H1 (cell line): ENCODE measurements at regions not wholly inside any gene's neighbourhood (a gene's known extent, or its start where the extent isn't known, plus 50 kb on each side); places are given as distances from the start of the nearest gene placed in this dataset.
A peak's percentile ranks its signal among the peaks of the same experiment; 100 is the strongest.

Experiments
- CTCF ChIA-PET: fragments of 300-600 bp; sonication (Branson Sonifier 250); formaldehyde crosslinking; loops from one replicate; lab custom pipeline; 2021; ENCODE audit not compliant: partially characterized antibody; lab: Charles Lee
- POLR2A ChIA-PET: fragments of 300-600 bp; sonication (Branson Sonifier 250); formaldehyde crosslinking; loops from one replicate; lab custom pipeline; 2021; ENCODE audit warnings: inconsistent platforms; ENCODE audit not compliant: partially characterized antibody; lab: Charles Lee
- DNase-seq, 2 experiments: peaks; one replicate each; pipeline versions ENCODE4 v3.0.0 to v3.0.0-alpha.2; 2010 to 2022; ENCODE audit warnings: low spot score in 2 of 2, low read depth in 1 of 2, mixed read lengths in 1 of 2
- FAIRE-seq: peaks from 2 replicates; lab custom pipeline; 2011; peaks lifted over from hg19 to GRCh38; lab: Jason Lieb, UNC
- H2AFZ ChIP-seq: 2 replicates; pipeline ENCODE4 v1.8.1; 2012; ENCODE audit warnings: low read length, inconsistent platforms
- H2AK5ac ChIP-seq: 2 replicates; pipeline ENCODE4 v1.6.1; 2013; ENCODE audit warnings: low read depth, low read length
- H2BK120ac ChIP-seq: replicated peaks from 2 replicates; pipeline ENCODE3; 2013; ENCODE audit warnings: low read depth, low read length, inconsistent platforms
- H2BK12ac ChIP-seq: 2 replicates; pipeline ENCODE4 v1.6.1; 2013; ENCODE audit warnings: low read depth, low read length
- H2BK15ac ChIP-seq: 2 replicates; pipeline ENCODE4 v1.6.1; 2013; ENCODE audit warnings: low read length
- H2BK20ac ChIP-seq: 2 replicates; pipeline ENCODE4 v1.6.1; 2013; ENCODE audit warnings: low read length
- H2BK5ac ChIP-seq: 2 replicates; pipeline ENCODE4 v1.6.1; 2013; ENCODE audit warnings: low read depth, low read length
- H3K14ac ChIP-seq: 2 replicates; pipeline ENCODE4 v1.6.1; 2013; ENCODE audit warnings: inconsistent platforms; ENCODE audit not compliant: insufficient read length
- H3K18ac ChIP-seq: 2 replicates; pipeline ENCODE4 v1.6.1; 2013; ENCODE audit warnings: low read length; ENCODE audit errors: extremely low read depth
- H3K23ac ChIP-seq: 2 replicates; pipeline ENCODE4 v1.6.1; 2013; ENCODE audit warnings: inconsistent platforms; ENCODE audit not compliant: insufficient read length
- H3K23me2 ChIP-seq: 2 replicates; pipeline ENCODE4 v1.6.1; 2013; ENCODE audit warnings: low read depth, low read length
- H3K27ac ChIP-seq: 2 replicates; pipeline ENCODE4 v1.6.1; 2011; ENCODE audit warnings: low read depth, low read length, inconsistent platforms
- H3K27me3 ChIP-seq, 4 experiments: replicated peaks in 1 of 4; 1 replicate in 1 of 4; 2 replicates in 3 of 4; pipeline versions ENCODE4 v1.6.1 to v1.8.1; 2011 to 2013; ENCODE audit warnings: low read length in 3 of 4, mild to moderate bottlenecking in 3 of 4, inconsistent platforms in 2 of 4, mixed read lengths in 2 of 4, moderate library complexity in 1 of 4; ENCODE audit not compliant: control insufficient read depth in 3 of 4, insufficient read depth in 3 of 4; ENCODE audit errors: extremely low read depth in 1 of 4
- H3K36me3 ChIP-seq, 4 experiments: 2 replicates each; pipeline versions ENCODE4 v1.6.1 to v1.8.1; 2011 to 2013; ENCODE audit warnings: mild to moderate bottlenecking in 4 of 4, low read length in 3 of 4, moderate library complexity in 2 of 4, control low read depth in 1 of 4, inconsistent platforms in 1 of 4; ENCODE audit not compliant: insufficient read depth in 4 of 4, control insufficient read depth in 2 of 4
- H3K4ac ChIP-seq: replicated peaks from 2 replicates; pipeline ENCODE3; 2013; ENCODE audit warnings: low read length, low read depth, mixed read lengths, inconsistent platforms; ENCODE audit not compliant: insufficient read length
- H3K4me1 ChIP-seq, 4 experiments: replicated peaks in 1 of 4; 1 replicate in 1 of 4; 2 replicates in 3 of 4; pipeline versions ENCODE4 v1.6.1 to v1.8.1; 2011 to 2013; ENCODE audit warnings: low read length in 3 of 4, inconsistent platforms in 2 of 4, mixed read lengths in 1 of 4; ENCODE audit not compliant: insufficient read depth in 4 of 4, control insufficient read depth in 3 of 4
- H3K4me2 ChIP-seq, 2 experiments: 2 replicates each; pipeline versions ENCODE4 v1.6.1 to v1.8.1; 2011 to 2013; ENCODE audit warnings: low read depth in 2 of 2, low read length in 2 of 2, control low read depth in 1 of 2, inconsistent platforms in 1 of 2, mild to moderate bottlenecking in 1 of 2; ENCODE audit not compliant: insufficient read depth in 1 of 2
- H3K4me3 ChIP-seq, 4 experiments: fragments of 200-600, 300-600 bp in 1 of 4; sonication (generic), shearing (Covaris generic), sonication (Bioruptor Twin) in 1 of 4; 2 replicates each; pipeline versions ENCODE4 v1.5.1 to v1.8.1; 2011 to 2016; ENCODE audit warnings: low read length in 4 of 4, low read depth in 3 of 4, control low read depth in 2 of 4, inconsistent platforms in 2 of 4, mild to moderate bottlenecking in 2 of 4, mixed read lengths in 1 of 4, moderate library complexity in 1 of 4; ENCODE audit not compliant: insufficient read depth in 2 of 4; ENCODE audit errors: extremely low read depth in 1 of 4
- H3K56ac ChIP-seq: replicated peaks from 2 replicates; pipeline ENCODE3; 2013; ENCODE audit warnings: low read depth, mild to moderate bottlenecking, mixed read lengths, low read length, inconsistent platforms; ENCODE audit not compliant: insufficient read length
- H3K79me1 ChIP-seq: 2 replicates; pipeline ENCODE4 v1.6.1; 2013; ENCODE audit warnings: low read depth, low read length, control low read depth
- H3K79me2 ChIP-seq, 2 experiments: 2 replicates each; pipeline versions ENCODE4 v1.6.1 to v1.8.1; 2012 to 2013; ENCODE audit warnings: low read length in 2 of 2, mild to moderate bottlenecking in 2 of 2, inconsistent platforms in 1 of 2; ENCODE audit not compliant: insufficient read depth in 2 of 2, control insufficient read depth in 1 of 2
- H3K9ac ChIP-seq, 4 experiments: replicated peaks in 1 of 4; 1 replicate in 1 of 4; 2 replicates in 3 of 4; pipeline versions ENCODE4 v1.6.1 to v1.8.1; 2011 to 2013; ENCODE audit warnings: low read depth in 3 of 4, low read length in 3 of 4, control low read depth in 2 of 4, mild to moderate bottlenecking in 2 of 4, moderate library complexity in 2 of 4, inconsistent platforms in 1 of 4; ENCODE audit errors: extremely low read depth in 1 of 4
- H3K9me3 ChIP-seq, 2 experiments: 2 replicates each; pipeline versions ENCODE4 v1.6.1 to v1.8.1; 2012 to 2013; ENCODE audit warnings: mild to moderate bottlenecking in 2 of 2, moderate library complexity in 2 of 2, control low read depth in 1 of 2, inconsistent platforms in 1 of 2, low read depth in 1 of 2, low read length in 1 of 2, mixed read lengths in 1 of 2; ENCODE audit not compliant: insufficient read depth in 2 of 2
- H4K20me1 ChIP-seq, 2 experiments: replicated peaks in 1 of 2; 2 replicates each; pipeline versions ENCODE3 to v1.8.1; 2011 to 2013; ENCODE audit warnings: inconsistent platforms in 2 of 2, low read length in 2 of 2, mild to moderate bottlenecking in 1 of 2; ENCODE audit not compliant: insufficient read depth in 2 of 2, control insufficient read depth in 1 of 2
- H4K5ac ChIP-seq: 2 replicates; pipeline ENCODE4 v1.6.1; 2013; ENCODE audit warnings: low read length, low read depth, mixed read lengths, inconsistent platforms; ENCODE audit not compliant: insufficient read length
- H4K8ac ChIP-seq: 2 replicates; pipeline ENCODE4 v1.8.0; 2013; ENCODE audit warnings: mild to moderate bottlenecking, moderate library complexity, low read length, inconsistent platforms; ENCODE audit not compliant: insufficient read depth; ENCODE audit errors: extremely low read depth
- H4K91ac ChIP-seq: replicated peaks from 2 replicates; pipeline ENCODE3; 2013; ENCODE audit warnings: low read length, mixed read lengths, inconsistent platforms; ENCODE audit not compliant: insufficient read length
- CTCF ChIP-seq, 3 experiments: IDR thresholded peaks; 1 replicate in 2 of 3; 2 replicates in 1 of 3; pipeline versions ENCODE4 v1.5.1 to v1.6.1; 2011; ENCODE audit warnings: low read length in 3 of 3, mild to moderate bottlenecking in 3 of 3, inconsistent platforms in 2 of 3, low read depth in 1 of 3, moderate library complexity in 1 of 3; ENCODE audit not compliant: insufficient read depth in 1 of 3; ENCODE audit errors: control extremely low read depth in 1 of 3
- RAD21 ChIP-seq, 2 experiments: IDR thresholded peaks in 1 of 2; conservative IDR thresholded peaks in 1 of 2; 2 replicates each; pipeline ENCODE4 v1.6.1; 2011; ENCODE audit warnings: low read depth in 2 of 2, low read length in 2 of 2, improper control_type of control experiment in 1 of 2, inconsistent platforms in 1 of 2, mild to moderate bottlenecking in 1 of 2, moderate library complexity in 1 of 2
- SP4 ChIP-seq: IDR thresholded peaks from 2 replicates; pipeline ENCODE4 v1.6.1; 2012; ENCODE audit warnings: low read length, inconsistent platforms
- WGBS, 2 experiments: shearing (Covaris generic) in 1 of 2; methylation state at CpG; one replicate each; pipeline versions ENCODE4 v1.1.6 to v1.1.7; 2013 to 2015; ENCODE audit warnings: low lambda C conversion rate in 2 of 2, mixed read lengths in 2 of 2, inconsistent platforms in 1 of 2, low coverage in 1 of 2, missing lambda C conversion rate in 1 of 2; ENCODE audit not compliant: insufficient replicate concordance in 2 of 2, insufficient coverage in 1 of 2, insufficient read length in 1 of 2; ENCODE audit errors: extremely low coverage in 1 of 2, missing lambda C conversion rate in 1 of 2; 5-methylcytosine and 5-hydroxymethylcytosine counted together

GRCh38 chr7:54841772-54842697 is 83.0 kb upstream of the SEC61G start:
- Histone ChIP-seq H3K4me2 (no peak overlapping the region), H2BK15ac (no peak overlapping the region), H3K36me3 (no peaks in the 10 kb centered on the region), H3K79me2 (no peaks in the 10 kb centered on the region), H3K9ac (no peak overlapping the region), H3K27ac (no peak overlapping the region), H4K91ac (no peak overlapping the region), H2AK5ac (no peak overlapping the region), H3K18ac (no peak overlapping the region), H3K9me3 (no peaks in the 10 kb centered on the region), H3K56ac (no peak overlapping the region), H2BK12ac (no peak overlapping the region), H3K79me1 (no peaks in the 10 kb centered on the region), H3K4me3 (no peak overlapping the region), H3K23me2 (no peaks in the 10 kb centered on the region), H3K4ac (no peak overlapping the region), H3K23ac (no peak overlapping the region), H4K5ac (no peak overlapping the region), H3K14ac (no peak overlapping the region), H4K8ac (no peak overlapping the region), H4K20me1 (no peaks in the 10 kb centered on the region), H2BK20ac (no peak overlapping the region), H3K27me3 (no peaks in the 10 kb centered on the region; a peak in 1 of 7 replicates), H2AFZ (peak overlapping the region; percentile 92), H2BK5ac (no peak overlapping the region), H2BK120ac (no peak overlapping the region), H3K4me1 (peaks cover 0 to 3% (median 0%) of the 10 kb centered on the region in 4 experiments; a peak in 1 of 7 replicates)
- WGBS, 2 experiments = 73% methylated on average over 8 of the region's 8 CpGs; no CpG with 5 or more reads in 1 of the 2 experiments
- POLR2A ChIA-PET = no interaction called here
- FAIRE-seq = peak; percentile 28
- no peak for DNase-seq
- TF ChIP-seq CTCF (IDR thresholded peaks at IDR 0.05; ENCODE audit: control extremely low read depth in 1 of 3, insufficient read depth in 1 of 3, low read depth in 1 of 3, low read length in 3 of 3) (peak; percentile 56 to 84 (median 82)), SP4 (no peak), RAD21 (IDR thresholded peaks at IDR 0.05 in 1 of 2, conservative IDR thresholded peaks at IDR 0.05 in 1 of 2; ENCODE audit: low read depth in 2 of 2, low read length in 2 of 2) (peak; percentile 33 to 51; a peak in 3 of 4 replicates)
- CTCF ChIA-PET = interaction anchor here (0.7 to 5.0 kb wide), 17 partner anchors 11 to 412 kb away, joined by 3 to 34 read pairs (median 4); no protein-coding TSS in a partner anchor
